Retinal pigment epithelial cell (primary cell): ENCODE measurements at regions not wholly inside any gene's neighbourhood (a gene's known extent, or its start where the extent isn't known, plus 50 kb on each side); places are given as distances from the start of the nearest gene placed in this dataset.

Experiments used
- DNase-seq: peaks from one replicate; pipeline ENCODE4 v3.0.0-alpha.2; 2010; ENCODE audit warnings: low read depth
- H3K4me3 ChIP-seq: 2 replicates; pipeline ENCODE4 v1.5.1; 2011; ENCODE audit warnings: mild to moderate bottlenecking, low read length, control low read depth, moderate library complexity
- TF ChIP-seq, protein P1 (sequence below): conservative IDR thresholded peaks from 2 replicates; pipeline ENCODE4 v1.5.1; 2011; ENCODE audit warnings: low read depth, low read length, control low read depth, inconsistent platforms

DNA sequence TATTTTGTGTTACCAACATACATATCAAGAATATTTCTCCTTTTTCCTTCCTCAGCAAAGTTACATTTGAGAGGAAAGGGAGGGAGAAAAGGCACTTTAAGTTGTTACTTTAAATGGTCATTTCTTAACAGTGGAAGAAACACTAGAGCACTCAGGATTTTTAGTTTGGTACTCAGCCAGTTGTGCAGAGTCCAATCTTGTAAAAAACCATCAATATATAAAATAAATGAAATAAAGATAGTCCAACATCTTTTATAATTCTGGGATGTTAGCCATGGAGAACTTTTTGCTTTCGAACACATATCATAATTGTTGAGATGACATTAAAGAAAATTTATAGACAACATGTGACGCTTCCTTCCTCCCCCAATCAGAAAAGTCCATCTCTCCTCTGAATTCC is 253.8 kb downstream of the QDPR start:
- DNase-seq = no peak
- TF ChIP-seq, protein P1, sequence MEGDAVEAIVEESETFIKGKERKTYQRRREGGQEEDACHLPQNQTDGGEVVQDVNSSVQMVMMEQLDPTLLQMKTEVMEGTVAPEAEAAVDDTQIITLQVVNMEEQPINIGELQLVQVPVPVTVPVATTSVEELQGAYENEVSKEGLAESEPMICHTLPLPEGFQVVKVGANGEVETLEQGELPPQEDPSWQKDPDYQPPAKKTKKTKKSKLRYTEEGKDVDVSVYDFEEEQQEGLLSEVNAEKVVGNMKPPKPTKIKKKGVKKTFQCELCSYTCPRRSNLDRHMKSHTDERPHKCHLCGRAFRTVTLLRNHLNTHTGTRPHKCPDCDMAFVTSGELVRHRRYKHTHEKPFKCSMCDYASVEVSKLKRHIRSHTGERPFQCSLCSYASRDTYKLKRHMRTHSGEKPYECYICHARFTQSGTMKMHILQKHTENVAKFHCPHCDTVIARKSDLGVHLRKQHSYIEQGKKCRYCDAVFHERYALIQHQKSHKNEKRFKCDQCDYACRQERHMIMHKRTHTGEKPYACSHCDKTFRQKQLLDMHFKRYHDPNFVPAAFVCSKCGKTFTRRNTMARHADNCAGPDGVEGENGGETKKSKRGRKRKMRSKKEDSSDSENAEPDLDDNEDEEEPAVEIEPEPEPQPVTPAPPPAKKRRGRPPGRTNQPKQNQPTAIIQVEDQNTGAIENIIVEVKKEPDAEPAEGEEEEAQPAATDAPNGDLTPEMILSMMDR = no peak
- H3K4me3 ChIP-seq = no peak overlapping the region

DNA sequence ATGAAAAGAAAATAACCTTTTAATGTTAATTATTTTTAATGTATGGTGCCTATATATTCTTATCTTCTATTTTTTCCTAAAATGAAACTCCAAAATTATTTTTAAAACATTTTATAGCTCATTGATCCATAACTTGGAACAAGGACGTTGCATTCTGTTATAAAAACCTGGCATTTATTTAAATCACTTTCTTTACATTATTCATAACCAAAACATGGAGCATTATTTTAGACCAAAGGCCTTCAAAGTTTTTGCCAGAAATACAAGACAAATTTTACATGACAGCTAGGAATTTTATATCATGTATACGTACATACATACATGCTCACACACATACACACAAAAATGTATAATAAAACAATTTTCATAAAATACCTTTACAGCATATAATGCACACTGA is 259.8 kb downstream of the QDPR start:
- no peak for DNase-seq
- H3K4me3 ChIP-seq = no peak overlapping the region
- TF ChIP-seq, protein P1 = no peak

DNA sequence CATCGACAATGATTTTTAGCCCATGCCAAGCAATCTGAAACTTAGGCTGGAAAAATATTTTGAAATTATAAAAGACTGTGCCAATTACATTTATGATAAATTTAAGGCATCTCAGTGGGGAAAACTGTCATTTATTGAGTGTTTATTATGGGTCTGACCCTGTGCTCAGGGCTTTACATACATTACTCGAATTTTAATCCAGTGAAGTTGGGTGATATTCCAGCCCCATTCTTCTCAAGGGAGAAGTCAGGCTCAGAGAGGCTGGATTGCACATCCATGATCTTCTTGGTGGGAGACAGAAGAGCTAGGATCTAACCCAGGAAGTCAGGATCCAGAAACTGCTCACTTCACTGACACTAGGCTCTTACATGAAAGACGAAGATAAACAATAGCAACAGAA is 260.8 kb downstream of the QDPR start:
- no peak overlapping the region for H3K4me3 ChIP-seq
- no peak for DNase-seq
- TF ChIP-seq, protein P1 = no peak

DNA sequence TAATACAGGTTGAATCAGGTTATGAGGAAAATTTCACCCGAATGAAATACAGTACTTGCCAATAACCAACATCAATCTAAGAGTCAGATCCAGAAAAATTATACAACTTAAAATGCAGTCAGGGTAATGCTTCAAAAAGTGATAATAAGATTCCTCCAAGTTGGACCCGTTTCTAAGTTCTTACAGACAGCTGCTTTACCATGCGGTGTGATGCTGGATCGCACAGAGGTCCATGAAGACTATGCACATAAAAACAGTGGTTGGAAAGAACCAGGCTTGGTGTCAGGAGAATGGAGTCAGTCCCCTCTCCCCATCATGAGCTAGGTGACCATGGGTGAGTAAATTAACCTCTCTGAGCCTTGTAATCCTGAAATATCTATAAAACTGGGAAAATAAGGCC is 261.3 kb downstream of the QDPR start:
- TF ChIP-seq, protein P1 = no peak
- H3K4me3 ChIP-seq = no peak overlapping the region
- no peak for DNase-seq

DNA sequence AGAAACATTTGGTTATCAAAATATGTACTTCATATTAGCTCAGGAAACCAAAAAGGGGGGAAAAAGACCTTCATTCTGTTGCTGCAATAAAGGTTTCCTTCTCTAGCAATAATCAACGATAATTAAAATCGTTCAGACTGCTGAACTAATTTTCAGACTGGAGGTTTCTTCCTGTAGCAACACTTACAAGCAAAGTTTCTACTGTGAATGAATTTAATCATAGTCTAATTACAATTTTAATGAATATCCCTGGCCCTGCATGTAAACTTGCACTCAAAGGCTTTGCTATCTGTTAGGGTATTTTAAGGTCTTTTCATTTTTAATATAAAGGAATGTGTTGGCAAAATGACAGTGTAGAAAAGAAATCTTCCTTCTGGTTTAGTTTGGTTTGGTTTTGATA is 265.2 kb downstream of the QDPR start:
- TF ChIP-seq, protein P1 = no peak
- DNase-seq = no peak
- H3K4me3 ChIP-seq = no peak overlapping the region

DNA sequence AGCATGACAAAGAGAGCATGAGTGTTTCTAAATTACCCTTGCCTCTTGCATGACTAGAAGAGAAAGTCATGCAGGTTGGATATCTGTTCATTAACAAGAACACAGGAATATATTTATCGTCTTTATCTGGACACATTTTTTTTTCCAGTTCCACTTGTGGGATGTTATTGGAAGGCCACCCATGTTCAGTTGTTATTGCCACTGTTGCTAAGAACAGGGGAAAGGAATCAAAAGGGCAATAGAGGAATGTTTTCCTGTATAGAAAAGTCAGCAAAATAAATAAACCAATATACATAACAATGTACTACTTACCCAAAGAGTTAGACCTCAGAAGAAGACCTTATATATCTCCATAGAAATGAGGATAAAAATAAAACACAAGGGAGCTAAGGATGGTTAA is 270.1 kb downstream of the QDPR start:
- no peak for DNase-seq
- no peak overlapping the region for H3K4me3 ChIP-seq
- TF ChIP-seq, protein P1 = no peak

DNA sequence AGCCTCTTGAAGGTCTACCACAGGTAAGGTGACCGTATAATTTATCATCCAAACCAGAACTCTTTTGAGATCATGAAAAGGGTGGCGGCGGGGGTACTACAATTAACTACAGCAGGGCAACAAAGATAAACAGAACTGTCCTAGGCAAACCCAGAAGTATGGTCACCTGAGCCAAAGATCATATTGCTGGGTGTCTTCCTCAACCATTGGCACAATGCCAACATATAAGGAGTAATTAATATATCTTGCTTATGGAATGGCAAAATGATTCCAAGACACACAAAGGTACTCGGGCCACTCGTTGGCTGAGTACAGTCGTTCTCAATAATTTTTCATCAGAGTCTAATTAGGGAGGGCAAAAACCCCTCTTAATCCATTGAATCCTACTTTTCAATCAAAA is 273.3 kb downstream of the QDPR start:
- TF ChIP-seq, protein P1 = no peak
- no peak for DNase-seq

More for the DNA sequence above, 273.3 kb downstream of the QDPR start:
- H3K4me3 ChIP-seq = no peak overlapping the region
